Anterior cingulate cortex (tissue), 58 donors: ENCODE measurements at regions not wholly inside any gene's neighbourhood (a gene's known extent, or its start where the extent isn't known, plus 50 kb on each side); places are given as distances from the start of the nearest gene placed in this dataset.
"Not testable (repeated sequence)": the region's sequence is repeated elsewhere in the genome, so short reads cannot be mapped to it uniquely, and the experiment has no call there.

Experiments
- DNase-seq, 58 donors: peaks; one replicate each; lab custom pipeline; 2025; lab: John Stamatoyannopoulos, UW

DNA sequence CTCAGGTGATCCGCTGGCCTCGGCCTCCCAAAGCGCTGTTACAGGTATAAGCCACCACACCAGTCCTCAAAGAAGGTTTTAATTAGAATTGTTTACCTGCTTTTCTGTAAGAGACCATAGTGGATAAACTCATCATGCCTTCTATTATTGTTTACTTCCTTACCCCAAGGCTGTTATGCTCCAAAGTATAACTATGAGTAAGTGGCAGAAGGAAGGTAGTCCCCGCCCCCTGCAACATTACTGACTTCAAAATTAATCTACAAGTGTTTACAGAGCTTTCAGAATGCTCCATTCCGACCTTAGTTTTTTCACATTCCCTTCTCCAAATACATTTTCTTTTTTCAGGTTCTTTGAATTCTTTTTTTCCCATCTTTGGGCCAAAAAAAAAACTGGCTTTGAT, 480.5 kb upstream of the NOX3 start:
- no peak for DNase-seq

DNA sequence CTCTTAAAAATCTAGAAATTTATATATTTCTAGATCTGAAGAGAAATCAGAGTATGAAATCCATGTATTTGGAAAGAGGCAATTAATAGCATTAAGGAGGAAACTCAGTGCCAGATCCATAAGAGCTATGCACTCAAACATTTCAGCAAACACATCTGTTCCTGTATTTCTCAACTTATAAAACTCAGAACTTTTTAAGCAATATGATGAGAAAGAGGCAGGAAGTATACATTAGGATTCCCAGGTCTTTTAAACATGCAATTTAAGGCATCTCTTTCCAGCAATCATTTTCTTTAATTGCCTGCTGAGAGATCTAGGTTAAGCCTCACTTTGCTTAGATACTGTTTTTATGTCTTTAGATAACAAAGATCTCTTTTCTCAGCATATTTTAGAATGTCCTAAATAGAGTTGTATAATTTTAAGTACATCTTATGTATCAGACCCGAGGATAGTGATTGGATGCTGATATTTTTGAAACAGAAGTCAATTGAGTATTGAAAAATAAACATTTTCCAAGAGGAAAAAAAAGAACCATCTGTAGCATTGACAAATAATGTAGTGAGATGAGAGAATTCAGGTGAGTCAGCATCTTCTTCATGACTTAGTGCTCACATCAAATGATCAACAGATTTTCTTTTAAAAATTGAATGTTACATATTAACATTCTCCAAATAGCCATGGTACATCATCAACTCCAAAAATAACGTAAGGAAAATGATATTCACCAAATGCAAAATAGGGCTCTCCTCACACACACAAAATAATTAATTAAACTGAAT, 461.4 kb upstream of the NOX3 start:
- DNase-seq = no peak

DNA sequence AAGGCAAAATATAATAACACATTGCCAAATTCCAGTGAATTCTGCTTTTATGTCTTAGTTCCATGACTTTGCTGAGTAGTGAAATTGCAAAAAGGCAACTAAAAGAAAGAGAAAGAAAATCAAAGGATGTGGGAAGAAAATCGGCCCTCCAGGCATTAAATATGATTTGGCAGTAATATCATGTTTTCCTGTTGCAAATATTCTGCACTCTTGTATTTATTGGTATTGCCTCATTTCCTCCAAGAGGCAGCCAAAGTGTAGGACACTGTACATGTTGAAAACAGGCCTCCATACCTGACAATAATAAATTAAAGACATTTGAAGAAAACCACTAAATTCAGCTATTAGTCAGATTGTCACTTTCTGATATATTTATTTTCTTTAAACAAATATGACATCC, 460.0 kb upstream of the NOX3 start:
- DNase-seq = no peak

DNA sequence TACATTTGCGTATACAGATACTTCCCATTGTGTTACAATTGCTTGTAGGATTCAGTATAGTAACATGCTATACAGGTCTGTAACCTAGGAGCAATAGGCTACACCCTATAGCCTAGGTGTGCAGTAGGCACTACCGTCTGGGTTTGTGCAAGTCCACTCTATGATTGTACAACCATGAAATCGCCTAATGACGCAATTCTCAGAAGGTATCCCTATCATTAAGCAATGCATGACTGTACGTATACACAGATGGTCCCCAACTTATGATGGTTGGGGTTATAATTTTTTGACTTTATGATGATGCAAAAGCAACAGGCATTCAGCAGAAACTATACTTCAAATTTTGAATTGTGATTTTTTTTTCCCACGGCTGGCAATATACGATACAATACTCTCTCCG, 458.2 kb upstream of the NOX3 start:
- no peak for DNase-seq

DNA sequence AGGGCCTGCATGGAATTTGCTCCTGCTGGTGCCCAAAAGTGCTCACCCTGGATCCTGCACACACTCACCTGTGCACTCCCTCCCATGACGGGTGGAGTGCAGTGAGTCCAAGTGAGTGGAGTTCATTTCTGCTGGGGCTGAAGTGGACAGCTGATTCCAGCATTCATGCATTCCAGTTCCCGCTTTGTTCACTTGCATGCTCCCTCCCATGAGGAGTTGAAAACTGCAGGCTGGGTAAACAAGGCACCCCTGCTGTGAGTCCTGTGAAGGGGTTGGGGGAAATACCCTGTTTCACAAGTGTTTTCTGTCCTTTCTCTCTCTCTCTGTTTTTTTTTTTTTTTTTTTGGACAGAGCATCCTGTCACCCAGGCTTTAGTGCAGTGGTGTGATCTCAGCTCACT, 454.1 kb upstream of the NOX3 start:
- DNase-seq = no peak

DNA sequence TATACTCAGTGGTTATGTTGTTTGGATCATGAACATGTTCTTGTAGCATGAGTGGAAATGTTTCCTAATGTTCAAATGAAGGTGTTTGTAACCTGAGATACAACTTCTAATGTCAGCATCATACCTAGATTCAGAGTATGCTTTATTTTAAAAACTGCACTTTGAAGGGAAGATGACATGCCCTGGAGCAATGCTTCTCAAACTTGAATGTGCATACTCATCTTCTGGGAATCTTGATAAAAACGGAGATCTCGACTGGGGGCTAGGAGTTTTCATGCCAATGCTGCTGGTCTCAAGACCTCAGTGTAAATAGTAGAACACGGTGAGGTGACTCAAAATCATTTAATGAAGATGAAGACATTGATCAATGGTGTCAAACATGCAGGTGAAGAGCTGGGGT, 440.0 kb upstream of the NOX3 start:
- no peak for DNase-seq

DNA sequence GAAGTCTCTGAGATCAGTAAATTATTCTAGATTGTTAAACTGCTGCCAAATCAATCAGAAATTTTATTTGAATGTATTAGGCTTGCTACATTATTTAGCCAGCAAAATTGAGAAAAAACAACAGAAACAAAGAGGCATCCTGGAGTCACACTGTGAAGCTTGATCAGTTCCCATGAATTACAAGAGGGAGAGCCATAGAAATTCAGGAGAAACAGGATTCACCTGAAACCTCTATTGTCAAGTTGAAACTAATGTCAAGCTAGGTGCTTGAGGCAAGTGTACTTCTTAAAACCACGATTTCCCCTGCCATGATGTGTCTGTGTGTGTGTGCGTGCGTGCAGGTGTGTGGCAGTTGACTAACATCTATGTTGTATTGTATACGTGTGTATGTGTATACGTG, 439.1 kb upstream of the NOX3 start:
- no peak for DNase-seq

DNA sequence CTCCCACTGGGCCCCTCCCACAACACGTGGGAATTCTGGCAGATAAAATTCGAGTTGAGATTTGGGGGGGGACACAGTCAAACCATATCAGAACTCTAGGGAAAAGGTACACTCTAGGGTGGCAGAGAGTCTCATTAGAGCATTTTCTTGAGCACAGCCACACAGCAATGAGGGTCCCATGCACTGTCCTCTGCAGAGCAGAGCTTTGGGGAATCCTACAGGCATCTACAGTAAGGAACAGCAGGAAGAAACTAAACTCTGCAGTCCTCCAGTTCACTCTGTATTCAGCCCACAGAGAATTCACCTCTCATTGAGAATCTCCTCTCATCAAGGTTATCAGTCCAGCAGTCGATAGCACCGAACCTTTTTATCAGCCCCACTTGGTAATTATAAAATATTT, 438.6 kb upstream of the NOX3 start:
- no peak for DNase-seq

DNA sequence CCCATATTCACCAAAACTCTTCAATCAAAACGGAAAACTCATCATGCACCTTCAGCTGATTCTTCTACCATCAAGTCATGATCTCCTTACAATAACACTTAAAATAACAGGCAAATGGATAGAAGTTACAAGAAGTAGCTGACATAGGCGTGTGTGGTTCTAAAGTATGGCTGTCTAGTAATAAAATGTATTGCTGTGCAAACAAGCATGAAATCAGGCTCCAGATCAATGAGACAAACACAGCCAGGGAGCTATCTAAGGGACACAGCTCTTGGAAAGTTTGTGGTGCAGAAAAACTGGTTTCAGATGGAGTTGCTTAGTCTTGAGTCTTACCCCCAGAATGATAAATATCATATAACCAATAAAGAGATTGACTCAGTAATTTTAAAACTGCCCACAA, 434.8 kb upstream of the NOX3 start:
- no peak for DNase-seq

DNA sequence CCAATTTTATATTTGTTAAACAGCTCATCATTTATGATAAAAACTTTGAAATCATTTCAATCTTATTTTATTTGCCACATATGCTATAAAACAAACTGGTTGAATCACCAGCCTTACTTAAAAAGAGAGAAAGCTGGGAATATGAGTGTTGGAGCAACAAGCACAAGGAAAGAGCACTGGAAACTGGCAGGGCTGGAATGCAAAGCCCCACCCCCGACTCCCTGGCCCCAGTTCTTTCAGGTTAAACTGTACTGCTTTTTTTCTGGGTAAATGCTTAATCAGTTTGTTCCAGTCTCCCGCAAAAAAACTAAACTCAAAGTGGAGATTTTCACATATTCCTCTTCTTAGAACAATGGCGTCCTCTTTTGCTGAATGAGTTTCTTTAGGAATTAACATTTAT, 433.8 kb upstream of the NOX3 start:
- DNase-seq = no peak

DNA sequence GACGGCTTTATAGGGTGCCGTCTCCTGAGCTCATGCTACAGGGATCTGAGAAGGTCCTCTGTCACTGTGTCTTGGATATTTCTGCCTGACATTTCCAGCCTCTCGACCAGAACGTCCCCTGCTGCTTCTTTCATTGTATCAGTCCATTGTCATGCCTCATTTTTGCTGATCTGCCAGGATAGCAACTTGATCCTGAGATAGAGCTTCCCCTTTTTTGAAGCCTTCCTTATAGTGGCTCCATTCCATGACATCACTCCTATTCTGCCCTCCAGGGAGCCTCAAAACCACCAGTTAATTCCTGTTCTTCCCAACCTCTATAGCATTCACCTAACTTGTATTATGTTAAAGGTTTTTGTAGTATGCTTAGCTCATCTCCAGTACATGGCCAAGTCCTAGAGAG, 431.8 kb upstream of the NOX3 start:
- DNase-seq = no peak

DNA sequence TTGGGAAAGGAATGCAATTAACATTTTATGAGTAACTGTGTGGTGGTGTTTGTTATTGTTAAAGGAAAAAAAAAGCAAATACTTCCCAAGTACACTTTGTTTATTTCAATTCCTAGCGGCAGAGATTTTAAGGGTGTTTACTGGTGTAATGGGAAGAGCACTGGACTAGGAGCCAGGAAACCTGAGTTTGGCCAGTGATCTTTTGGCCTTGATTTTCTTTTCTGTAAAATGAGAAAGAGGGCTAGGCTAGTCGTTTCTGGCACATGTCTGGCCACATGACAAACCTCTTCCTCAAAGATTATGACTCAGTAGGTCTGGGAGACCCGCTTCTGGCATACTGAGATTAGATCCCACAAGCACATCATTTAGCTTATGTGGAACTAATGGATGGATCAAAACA, 428.1 kb upstream of the NOX3 start:
- no peak for DNase-seq

DNA sequence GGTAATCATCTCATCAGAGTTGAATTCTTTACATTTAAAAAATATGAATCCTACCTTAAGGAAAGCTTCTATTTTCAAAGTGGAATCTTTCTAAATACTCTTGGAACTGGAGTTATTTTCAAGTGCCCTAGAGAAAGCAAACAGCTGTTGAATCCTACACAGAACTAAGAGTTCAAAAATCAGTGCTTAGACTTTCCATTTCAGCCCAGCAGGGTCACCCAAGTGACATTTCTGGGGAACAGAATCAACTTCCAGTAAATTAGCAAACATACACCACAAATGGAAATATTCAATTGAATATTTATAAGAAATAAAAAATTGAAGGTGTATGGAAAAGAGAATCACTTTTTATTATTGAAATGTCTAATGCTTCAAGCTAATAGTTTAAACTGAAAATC, 427.7 kb upstream of the NOX3 start:
- no peak for DNase-seq

DNA sequence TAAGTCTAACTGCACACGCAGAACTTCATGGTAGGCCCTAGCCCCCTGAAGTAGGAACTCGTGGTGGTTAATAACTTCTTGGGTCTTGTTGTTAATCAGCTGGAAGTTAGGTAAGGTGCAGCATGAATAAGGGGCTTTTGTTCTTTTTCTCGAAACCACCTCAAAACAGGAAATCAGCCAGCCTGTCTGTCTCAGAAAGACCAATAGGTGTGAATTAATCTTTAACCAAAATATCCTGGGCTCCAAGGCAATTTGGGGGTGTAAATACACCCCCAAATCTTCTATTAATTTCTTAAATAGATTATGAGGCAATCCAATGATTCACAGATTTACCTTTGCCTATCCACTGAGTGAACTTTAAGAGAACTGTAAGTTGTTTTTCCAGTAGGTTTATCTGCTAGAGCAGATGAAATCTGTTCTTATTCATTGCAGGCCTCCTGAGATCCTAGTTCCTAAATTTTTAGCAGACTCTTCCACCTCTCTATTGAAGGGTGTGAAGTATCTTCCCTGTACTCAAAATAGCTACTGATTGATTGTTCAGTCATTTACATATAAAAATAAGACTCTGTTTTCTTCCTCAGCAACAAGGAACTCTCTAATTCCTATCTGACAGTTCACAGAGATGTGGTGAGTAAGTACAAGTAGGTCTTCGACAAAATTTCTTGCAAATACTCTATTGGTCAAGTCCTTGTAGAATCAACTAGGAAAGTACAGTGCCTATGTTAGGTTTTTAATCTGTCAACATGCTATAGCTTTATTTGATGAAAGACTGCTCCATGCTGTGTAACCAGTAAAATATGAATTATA, 427.1 kb upstream of the NOX3 start:
- no peak for DNase-seq

DNA sequence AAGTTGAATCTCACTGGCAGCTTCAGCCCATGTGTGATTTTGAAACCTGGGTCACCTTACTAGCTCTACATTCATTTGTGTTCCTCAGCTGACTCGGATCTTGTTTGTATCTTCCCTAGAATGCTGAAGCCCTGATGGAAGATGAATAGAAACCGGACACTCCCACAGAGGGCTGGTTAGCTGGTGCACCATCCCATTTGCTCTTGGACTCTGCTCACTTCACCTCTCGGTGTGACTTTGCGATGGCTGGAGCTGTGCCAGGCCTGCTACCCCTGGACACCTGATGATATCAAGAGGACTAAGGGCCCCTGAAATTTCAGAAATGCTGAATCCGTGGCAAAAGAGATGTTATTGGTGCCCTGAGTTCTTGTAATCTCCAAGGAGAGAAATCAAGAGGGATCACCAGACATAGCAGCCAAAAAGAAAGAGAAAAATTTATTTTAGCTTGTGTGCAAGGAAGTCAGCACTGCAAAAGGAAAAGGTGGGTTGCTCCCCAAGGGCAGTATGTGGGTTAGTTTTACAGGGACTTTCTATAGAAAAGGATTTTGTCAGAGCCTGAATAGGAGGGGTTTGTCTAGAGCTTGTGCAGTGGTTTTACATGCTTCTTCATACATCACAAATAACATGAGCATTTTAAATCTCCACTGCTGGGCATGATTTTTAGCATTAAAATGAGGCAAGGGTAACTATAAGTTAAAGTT, 426.3 kb upstream of the NOX3 start:
- DNase-seq = no peak

DNA sequence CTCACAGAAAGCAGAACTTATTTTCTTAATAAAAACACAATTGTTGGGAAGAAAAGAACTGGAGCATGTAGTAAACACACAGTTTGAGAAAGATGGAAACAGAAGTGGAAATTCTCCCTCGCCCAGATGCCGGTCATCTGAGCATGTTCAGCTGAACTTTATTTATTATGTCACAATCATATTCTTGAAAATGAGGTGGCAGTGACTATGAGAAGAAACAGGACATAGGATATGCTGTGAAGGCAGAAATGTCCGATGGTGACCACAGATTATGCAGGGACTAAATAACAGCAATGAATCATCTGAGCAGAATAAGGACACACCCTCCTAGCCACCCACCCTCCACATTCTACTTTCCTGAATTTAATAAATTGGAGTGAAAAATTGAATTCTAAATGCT, 425.3 kb upstream of the NOX3 start:
- no peak for DNase-seq

DNA sequence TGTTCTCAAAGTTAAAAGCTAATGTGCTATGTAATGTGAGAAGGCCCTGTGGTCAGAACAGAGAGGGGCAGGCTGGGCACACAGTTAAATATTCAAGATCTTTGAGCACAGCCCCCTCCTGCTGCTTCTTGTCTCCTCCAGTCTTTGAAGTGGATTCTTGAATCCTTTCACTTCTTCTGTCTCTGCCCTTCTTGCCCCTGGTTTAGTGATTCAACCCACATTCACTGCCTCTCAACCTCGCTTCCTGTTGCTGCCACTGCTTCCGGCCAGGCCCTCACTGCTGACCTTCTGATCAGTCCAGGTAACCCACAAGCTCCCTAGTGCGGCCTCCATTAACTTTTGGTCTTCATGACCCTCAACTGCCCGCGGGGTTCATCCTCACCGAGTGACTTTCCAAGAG, 417.3 kb upstream of the NOX3 start:
- DNase-seq = no peak

DNA sequence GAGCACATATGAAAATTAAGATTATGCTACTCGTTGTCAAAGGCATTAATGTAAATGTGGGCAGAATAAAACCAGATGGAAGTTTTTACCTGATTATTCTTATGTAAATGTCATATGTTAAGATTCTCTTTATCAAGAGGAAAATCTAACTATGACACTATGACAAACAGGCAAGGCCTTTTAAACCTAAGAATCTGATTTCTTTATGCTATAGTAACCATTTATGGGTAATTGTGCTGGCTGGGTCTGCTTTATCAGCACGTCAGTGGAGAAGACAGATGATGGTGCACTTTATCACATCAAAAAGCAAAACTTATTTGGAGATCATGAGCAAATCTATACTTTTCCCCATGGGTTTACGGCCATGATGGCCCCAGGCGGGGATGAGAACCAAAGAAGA, 412.0 kb upstream of the NOX3 start:
- no peak for DNase-seq

DNA sequence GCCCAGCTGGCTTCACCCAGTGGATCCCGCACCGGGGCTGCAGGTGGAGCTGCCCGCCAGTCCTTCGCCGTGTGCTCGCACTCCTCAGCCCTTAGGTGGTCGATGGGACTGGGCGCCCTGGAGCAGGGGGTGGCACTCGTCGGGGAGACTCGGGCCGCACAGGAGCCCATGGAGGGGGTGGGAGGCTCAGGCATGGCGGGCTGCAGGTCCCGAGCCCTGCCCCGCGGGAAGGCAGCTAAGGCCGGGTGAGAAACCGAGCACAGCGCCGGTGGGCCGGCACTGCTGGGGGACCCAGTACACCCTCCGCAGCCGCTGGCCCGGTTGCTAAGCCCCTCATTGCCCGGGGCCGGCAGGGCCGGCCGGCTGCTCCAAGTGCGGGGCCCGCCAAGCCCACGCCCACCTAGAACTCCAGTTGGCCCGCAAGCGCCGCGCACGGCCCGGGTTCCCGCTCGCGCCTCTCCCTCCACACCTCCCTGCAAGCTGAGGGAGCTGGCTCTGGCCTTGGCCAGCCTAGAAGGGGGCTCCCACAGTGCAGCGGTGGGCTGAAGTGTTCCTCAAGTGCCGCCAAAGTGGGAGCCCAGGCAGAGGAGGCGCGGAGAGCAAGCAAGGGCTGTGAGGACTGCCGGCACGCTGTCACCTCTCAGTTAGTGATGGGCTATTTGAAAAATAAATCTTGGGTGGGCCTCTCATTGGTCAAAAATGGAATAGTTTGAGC, 411.2 kb upstream of the NOX3 start:
- not testable (repeated sequence) for DNase-seq

DNA sequence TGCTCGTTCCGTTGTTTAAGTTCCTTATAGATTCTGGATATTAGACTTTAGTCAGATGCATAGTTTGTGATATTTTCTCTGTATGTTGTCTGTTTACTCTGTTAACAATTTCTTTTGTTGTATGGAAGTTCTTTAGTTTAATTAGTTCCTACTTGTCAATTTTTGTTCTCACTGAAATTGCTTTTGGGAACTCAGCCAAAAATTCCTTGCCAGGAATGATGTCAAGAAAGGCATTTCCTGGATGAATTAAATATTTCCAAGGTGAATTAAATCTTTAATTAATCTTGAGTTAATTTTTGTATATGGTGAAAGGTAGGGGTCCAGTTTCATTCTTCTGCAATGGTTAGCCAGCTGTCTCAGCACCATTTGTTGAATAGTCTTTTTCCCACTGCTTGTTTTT, 406.2 kb upstream of the NOX3 start:
- no peak for DNase-seq

DNA sequence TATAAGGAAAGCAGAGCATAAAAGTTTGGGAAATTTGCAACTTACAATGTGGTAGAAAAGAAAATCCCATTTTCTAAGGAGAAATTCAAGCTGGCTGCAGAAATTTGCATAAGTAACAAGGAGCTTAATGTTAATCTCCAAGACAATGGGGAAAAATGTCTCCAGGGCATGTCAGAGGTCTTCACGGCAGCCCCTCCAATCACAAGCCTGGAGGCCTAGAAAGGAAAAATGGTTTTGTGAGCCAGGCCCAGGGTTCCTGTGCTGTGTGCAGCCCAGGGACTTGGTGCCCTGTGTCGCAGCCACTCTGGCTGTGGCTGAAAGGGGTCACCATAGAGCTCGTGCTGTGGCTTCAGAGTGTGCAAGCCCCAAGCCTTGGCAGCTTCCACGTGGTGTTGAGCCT, 403.3 kb upstream of the NOX3 start:
- DNase-seq = not testable (repeated sequence)
